AG09319 (cell line): ENCODE measurements at regions not wholly inside any gene's neighbourhood (a gene's known extent, or its start where the extent isn't known, plus 50 kb on each side); places are given as distances from the start of the nearest gene placed in this dataset.

Experiments
- DNase-seq: peaks from one replicate; pipeline ENCODE4 v3.0.0-alpha.2; 2010; ENCODE audit warnings: low read depth; ENCODE audit errors: extremely low read depth
- TF ChIP-seq, protein P1 (sequence below): IDR thresholded peaks from 2 replicates; pipeline ENCODE4 v1.5.1; 2011; ENCODE audit warnings: low read depth, mild to moderate bottlenecking, inconsistent platforms, low read length, moderate library complexity

- peak; percentile 48 for DNase-seq
- TF ChIP-seq, protein P1, sequence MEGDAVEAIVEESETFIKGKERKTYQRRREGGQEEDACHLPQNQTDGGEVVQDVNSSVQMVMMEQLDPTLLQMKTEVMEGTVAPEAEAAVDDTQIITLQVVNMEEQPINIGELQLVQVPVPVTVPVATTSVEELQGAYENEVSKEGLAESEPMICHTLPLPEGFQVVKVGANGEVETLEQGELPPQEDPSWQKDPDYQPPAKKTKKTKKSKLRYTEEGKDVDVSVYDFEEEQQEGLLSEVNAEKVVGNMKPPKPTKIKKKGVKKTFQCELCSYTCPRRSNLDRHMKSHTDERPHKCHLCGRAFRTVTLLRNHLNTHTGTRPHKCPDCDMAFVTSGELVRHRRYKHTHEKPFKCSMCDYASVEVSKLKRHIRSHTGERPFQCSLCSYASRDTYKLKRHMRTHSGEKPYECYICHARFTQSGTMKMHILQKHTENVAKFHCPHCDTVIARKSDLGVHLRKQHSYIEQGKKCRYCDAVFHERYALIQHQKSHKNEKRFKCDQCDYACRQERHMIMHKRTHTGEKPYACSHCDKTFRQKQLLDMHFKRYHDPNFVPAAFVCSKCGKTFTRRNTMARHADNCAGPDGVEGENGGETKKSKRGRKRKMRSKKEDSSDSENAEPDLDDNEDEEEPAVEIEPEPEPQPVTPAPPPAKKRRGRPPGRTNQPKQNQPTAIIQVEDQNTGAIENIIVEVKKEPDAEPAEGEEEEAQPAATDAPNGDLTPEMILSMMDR, result peak; percentile 58
Observed at GRCh38 chr18:54679318-54680149, 88.5 kb downstream of the DYNAP start.

DNA sequence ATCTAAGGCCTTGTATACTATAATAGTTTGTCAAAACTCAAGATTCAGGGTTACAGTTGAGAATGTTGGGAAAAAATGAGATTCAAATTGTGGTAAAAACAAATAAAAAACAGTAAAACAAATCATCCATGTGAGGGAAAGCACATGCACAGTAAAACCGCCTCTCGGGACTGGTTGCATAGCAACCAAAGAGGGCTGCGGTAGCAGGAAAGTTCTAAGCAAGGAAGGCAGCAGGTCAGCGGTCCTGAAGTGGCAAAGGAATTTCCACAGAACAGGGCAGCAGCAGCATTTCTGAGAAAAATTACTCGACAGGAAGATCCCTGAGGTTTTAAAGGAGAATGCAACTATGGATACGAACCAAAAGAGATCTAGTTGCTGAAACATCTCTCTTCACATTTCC lies 93.7 kb downstream of the DYNAP start:
- TF ChIP-seq, protein P1, result no peak
- DNase-seq, result no peak

DNA sequence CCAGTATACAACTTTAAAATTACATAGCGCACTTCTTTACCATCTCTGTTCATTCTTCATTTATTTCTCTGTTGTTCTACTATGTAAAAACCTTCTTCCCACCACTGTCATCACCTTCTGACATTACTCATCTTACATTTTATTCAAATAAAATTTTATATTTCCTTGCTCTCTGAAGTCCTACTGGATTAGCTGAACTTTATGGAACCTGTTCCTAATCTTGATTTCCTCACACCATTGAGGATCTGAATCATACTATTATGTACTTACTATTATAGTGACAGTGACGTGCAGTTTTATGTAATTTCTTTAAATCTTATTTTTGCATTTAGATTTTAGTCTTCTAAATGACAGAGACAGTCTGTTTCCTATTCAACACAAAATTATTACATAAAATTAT lies 98.3 kb downstream of the DYNAP start:
- TF ChIP-seq, protein P1, result no peak
- DNase-seq, result no peak

- TF ChIP-seq, protein P1, result no peak
- DNase-seq, result no peak
Observed at GRCh38 chr18:54690198-54690597, 99.2 kb downstream of the DYNAP start.

DNA sequence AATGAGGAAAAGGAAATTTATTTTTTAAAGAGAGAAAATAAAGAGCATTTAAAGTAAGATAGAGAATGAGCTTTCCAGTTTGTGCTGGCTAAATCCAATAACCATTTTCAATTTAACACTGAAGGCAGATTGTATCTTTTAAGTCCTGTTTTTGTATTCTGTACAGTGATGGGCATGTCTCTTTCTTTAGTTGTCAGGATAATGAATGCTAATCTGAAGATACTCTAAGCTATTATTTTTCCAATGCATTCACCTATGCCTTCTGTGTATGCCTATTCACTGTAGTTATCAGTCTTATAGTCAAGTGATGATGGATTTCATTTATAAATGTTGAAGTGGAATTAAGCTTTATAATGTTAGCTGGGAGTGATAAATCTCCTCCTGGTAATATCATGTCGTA lies 101.4 kb downstream of the DYNAP start:
- no peak for DNase-seq
- TF ChIP-seq, protein P1, result no peak

DNA sequence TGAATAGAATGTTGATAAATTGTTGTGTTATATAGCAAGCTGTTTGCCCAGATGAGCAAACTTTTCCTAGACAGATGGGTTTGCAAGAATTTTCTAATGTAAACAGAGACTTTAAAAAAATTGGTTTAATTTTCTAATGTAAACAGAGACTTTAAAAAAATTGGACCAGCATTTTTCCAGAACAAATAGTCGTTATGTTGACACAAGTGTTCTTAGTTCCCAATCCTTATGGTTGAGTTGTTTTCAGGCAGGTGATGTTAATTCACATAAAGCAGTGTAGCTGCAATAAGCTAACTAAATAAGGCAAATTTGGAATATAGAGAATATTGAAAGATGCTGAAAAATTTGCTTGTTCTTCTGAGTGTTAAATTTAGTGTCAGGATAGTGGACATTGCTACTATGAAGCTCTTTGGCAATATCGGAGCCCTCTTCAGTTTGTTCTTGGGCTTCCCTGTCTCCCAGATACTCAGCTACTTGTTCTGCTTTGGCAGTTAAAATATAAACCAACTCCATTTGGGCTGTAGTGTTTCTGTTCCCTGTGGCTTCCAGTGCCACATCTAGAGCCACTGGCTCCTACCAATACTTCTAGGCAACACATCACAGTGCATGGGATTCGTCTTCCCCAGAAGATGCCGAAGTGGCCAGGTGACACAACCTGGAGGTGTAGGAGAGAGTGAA lies 105.7 kb downstream of the DYNAP start:
- TF ChIP-seq, protein P1, result no peak
- DNase-seq, result no peak

DNA sequence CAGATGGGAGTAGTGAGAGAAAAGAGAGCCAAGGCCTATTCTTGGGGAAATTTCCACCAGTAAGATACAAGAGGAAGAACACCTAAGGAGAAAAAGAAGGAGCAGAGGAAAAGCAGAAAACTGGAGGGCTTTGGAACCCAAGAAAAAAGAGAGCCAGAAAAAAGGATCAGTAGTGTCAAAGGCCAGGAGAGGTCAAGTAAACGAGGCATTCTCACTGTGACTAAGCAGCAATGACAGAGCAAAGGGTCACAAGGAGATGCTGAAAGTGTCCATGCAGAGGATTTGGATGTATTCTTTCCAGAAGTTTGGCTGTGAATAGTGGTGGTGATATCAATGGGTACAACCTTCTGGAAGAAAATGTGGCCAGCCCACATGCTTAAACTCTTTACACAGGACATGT lies 109.5 kb downstream of the DYNAP start:
- DNase-seq, result no peak
- TF ChIP-seq, protein P1, result no peak
